IgD-negative memory B cell (primary cell): ENCODE measurements at regions not wholly inside any gene's neighbourhood (a gene's known extent, or its start where the extent isn't known, plus 50 kb on each side); places are given as distances from the start of the nearest gene placed in this dataset.
"Not testable (repeated sequence)": the region's sequence is repeated elsewhere in the genome, so short reads cannot be mapped to it uniquely, and the experiment has no call there.

ENCODE experiments used
- H3K27ac Mint-ChIP-seq, 3 donors: one replicate each; pipeline ENCODE4 v1.8.0; 2020 to 2022; ENCODE audit warnings: mild to moderate bottlenecking in 3 of 3, mixed read lengths in 3 of 3, moderate library complexity in 1 of 3
- H3K27me3 Mint-ChIP-seq: one replicate; pipeline ENCODE4 v1.8.0; 2021; ENCODE audit warnings: mixed read lengths
- H3K36me3 Mint-ChIP-seq: one replicate; pipeline ENCODE4 v1.8.0; 2020; ENCODE audit warnings: mild to moderate bottlenecking, mixed read lengths
- H3K4me1 Mint-ChIP-seq, 3 donors: one replicate each; pipeline ENCODE4 v1.8.0; 2020 to 2022; ENCODE audit warnings: mixed read lengths in 3 of 3, mild to moderate bottlenecking in 1 of 3
- H3K4me3 Mint-ChIP-seq, 4 donors: one replicate each; pipeline ENCODE4 v1.8.0; 2020 to 2022; ENCODE audit warnings: mild to moderate bottlenecking in 4 of 4, mixed read lengths in 4 of 4, moderate library complexity in 3 of 4
- H3K9me3 Mint-ChIP-seq, 3 donors: one replicate each; pipeline ENCODE4 v1.8.0; 2020 to 2021; ENCODE audit warnings: mixed read lengths in 3 of 3, mild to moderate bottlenecking in 1 of 3

- no peaks in the 10 kb centered on the region for H3K27me3 Mint-ChIP-seq
- H3K4me1 Mint-ChIP-seq: no peaks in the 10 kb centered on the region
- H3K9me3 Mint-ChIP-seq: no peaks in the 10 kb centered on the region
- no peak overlapping the region for H3K27ac Mint-ChIP-seq
- H3K36me3 Mint-ChIP-seq: no peaks in the 10 kb centered on the region
- no peak overlapping the region for H3K4me3 Mint-ChIP-seq
These were observed 831.7 kb upstream of the SPRY2 start for GRCh38 chr13:81172603-81173002.

GRCh38 chr13:81171065-81171647 lies 830.2 kb upstream of the SPRY2 start:
- peaks cover 4 to 8% (median 6%) of the 10 kb centered on the region in 3 donors for H3K9me3 Mint-ChIP-seq
- no peaks in the 10 kb centered on the region for H3K27me3 Mint-ChIP-seq
- no peak overlapping the region for H3K27ac Mint-ChIP-seq
- H3K4me3 Mint-ChIP-seq: no peak overlapping the region
- H3K36me3 Mint-ChIP-seq: no peaks in the 10 kb centered on the region
- no peaks in the 10 kb centered on the region for H3K4me1 Mint-ChIP-seq

DNA sequence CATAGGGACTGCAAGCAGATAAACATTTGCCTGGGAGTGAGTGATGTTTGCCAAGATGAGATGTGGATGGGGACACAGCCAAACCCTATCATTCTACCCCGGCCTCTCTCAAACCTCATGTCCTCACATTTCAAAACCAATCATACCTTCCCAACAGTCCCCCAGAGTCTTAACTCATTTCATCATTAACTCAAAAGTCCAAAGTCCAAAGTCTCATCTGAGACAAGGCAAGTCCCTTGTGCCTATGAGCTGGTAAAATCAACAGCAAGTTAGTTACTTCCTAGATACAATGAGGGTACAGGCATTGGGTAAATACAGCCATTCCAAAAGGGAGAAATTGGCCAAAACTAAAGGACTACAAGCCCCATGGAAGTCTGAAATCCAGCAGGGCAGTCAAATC lies 822.9 kb upstream of the SPRY2 start:
- H3K4me1 Mint-ChIP-seq, H3K4me3 Mint-ChIP-seq, H3K36me3 Mint-ChIP-seq, H3K27me3 Mint-ChIP-seq, H3K27ac Mint-ChIP-seq: not testable (repeated sequence)
- peaks cover 7 to 14% (median 11%) of the 10 kb centered on the region in 3 donors for H3K9me3 Mint-ChIP-seq

GRCh38 chr13:81153478-81153877 lies 812.6 kb upstream of the SPRY2 start:
- H3K27ac Mint-ChIP-seq: no peak overlapping the region
- H3K9me3 Mint-ChIP-seq: peaks cover 0 to 2% (median 0%) of the 10 kb centered on the region in 3 donors
- no peak overlapping the region for H3K4me3 Mint-ChIP-seq
- H3K36me3 Mint-ChIP-seq: no peaks in the 10 kb centered on the region
- H3K4me1 Mint-ChIP-seq: no peaks in the 10 kb centered on the region
- H3K27me3 Mint-ChIP-seq: no peaks in the 10 kb centered on the region

- H3K9me3 Mint-ChIP-seq: peaks cover 0 to 8% (median 5%) of the 10 kb centered on the region in 3 donors
- no peaks in the 10 kb centered on the region for H3K27me3 Mint-ChIP-seq
- H3K4me1 Mint-ChIP-seq: no peaks in the 10 kb centered on the region
- no peaks in the 10 kb centered on the region for H3K36me3 Mint-ChIP-seq
- H3K4me3 Mint-ChIP-seq: no peak overlapping the region
- no peak overlapping the region for H3K27ac Mint-ChIP-seq
These were observed 807.9 kb upstream of the SPRY2 start for GRCh38 chr13:81148822-81149221.

DNA sequence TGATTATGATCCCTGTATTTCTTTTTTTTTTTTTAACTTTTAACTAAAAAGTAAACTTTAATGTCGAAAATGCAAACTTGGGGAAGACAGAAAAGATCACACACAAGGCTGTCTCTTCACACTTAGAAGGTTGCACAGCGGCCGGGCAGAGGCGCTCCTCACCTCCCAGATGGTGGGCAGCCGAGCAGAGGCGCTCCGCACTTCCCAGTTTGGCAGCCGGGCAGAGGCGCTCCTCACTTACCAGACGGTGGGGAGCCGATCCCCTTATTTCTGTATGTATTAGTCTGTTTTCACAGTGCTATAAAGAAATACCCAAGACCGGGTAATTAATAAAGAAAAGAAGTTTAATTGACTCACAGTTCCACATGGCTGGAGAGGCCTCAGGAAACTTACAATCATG lies 805.6 kb upstream of the SPRY2 start:
- H3K36me3 Mint-ChIP-seq, H3K9me3 Mint-ChIP-seq, H3K4me1 Mint-ChIP-seq, H3K27ac Mint-ChIP-seq, H3K27me3 Mint-ChIP-seq, H3K4me3 Mint-ChIP-seq: not testable (repeated sequence)

GRCh38 chr13:81142306-81142999 lies 801.5 kb upstream of the SPRY2 start:
- H3K36me3 Mint-ChIP-seq: no peaks in the 10 kb centered on the region
- H3K27ac Mint-ChIP-seq: no peak overlapping the region
- H3K27me3 Mint-ChIP-seq: no peaks in the 10 kb centered on the region
- peaks cover 0 to 6% (median 5%) of the 10 kb centered on the region in 3 donors for H3K9me3 Mint-ChIP-seq
- no peak overlapping the region for H3K4me3 Mint-ChIP-seq
- no peaks in the 10 kb centered on the region for H3K4me1 Mint-ChIP-seq

DNA sequence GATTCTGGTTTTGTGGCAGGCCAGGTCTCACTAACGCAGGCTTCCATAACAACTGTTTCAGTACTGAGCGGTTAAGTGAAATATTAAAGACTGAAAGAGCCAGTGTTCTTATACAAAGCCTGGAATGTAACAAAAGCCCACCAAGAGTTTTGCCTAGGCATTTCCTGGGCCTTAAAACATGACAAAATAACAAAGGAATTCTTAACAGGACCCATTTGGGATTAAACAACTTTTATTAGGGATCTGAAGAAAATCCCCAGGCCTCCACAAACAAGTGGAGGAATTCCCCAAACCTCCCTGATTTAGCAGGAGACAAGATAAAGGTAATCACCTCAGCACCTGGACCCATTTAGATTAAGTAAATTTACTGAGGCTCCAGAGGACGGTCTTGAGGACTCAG lies 799.7 kb upstream of the SPRY2 start:
- Mint-ChIP-seq H3K4me3 (no peak overlapping the region), H3K36me3 (no peaks in the 10 kb centered on the region), H3K27me3 (no peaks in the 10 kb centered on the region), H3K9me3 (peaks cover 0 to 2% (median 0%) of the 10 kb centered on the region in 3 donors), H3K4me1 (no peaks in the 10 kb centered on the region), H3K27ac (no peak overlapping the region)

GRCh38 chr13:81139987-81140386 lies 799.1 kb upstream of the SPRY2 start:
- Mint-ChIP-seq H3K27ac (no peak overlapping the region), H3K27me3 (no peaks in the 10 kb centered on the region), H3K36me3 (no peaks in the 10 kb centered on the region), H3K9me3 (peaks cover 0 to 2% (median 0%) of the 10 kb centered on the region in 3 donors), H3K4me3 (no peak overlapping the region), H3K4me1 (no peaks in the 10 kb centered on the region)

- H3K9me3 Mint-ChIP-seq: peaks cover 0 to 2% (median 0%) of the 10 kb centered on the region in 3 donors
- H3K27me3 Mint-ChIP-seq: no peaks in the 10 kb centered on the region
- no peak overlapping the region for H3K4me3 Mint-ChIP-seq
- H3K4me1 Mint-ChIP-seq: no peaks in the 10 kb centered on the region
- no peaks in the 10 kb centered on the region for H3K36me3 Mint-ChIP-seq
- no peak overlapping the region for H3K27ac Mint-ChIP-seq
These were observed 797.5 kb upstream of the SPRY2 start for GRCh38 chr13:81138353-81138980.

GRCh38 chr13:81133066-81133465 lies 792.1 kb upstream of the SPRY2 start:
- no peaks in the 10 kb centered on the region for H3K4me1 Mint-ChIP-seq

DNA sequence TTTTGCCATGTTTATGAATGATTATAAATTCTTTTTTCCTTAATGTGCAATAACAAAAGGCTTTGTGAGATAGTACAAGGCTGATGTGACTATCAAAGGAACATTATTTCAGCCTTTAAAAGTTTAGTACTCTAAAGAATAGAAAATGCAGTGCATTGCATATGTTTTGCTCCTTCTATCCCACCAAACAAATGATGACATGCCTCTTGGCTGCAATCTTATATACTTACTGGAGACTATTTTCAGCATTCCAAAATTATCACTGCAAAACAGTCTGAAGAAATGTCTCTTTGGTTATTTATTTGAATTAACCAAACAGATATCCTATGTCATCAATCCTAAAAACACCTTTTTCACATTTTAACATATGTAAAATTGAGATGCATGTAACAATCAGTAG lies 776.5 kb upstream of the SPRY2 start:
- Mint-ChIP-seq H3K27me3 (no peaks in the 10 kb centered on the region), H3K36me3 (peaks cover 1% of the 10 kb centered on the region), H3K27ac (no peak overlapping the region), H3K4me3 (no peak overlapping the region), H3K4me1 (peaks cover 0 to 1% (median 0%) of the 10 kb centered on the region in 3 donors), H3K9me3 (no peaks in the 10 kb centered on the region)

More at GRCh38 chr13:81133066-81133465, 792.1 kb upstream of the SPRY2 start:
- Mint-ChIP-seq H3K36me3 (no peaks in the 10 kb centered on the region), H3K4me3 (no peak overlapping the region), H3K27ac (no peak overlapping the region), H3K9me3 (peaks cover 5 to 23% (median 6%) of the 10 kb centered on the region in 3 donors), H3K27me3 (no peaks in the 10 kb centered on the region)

GRCh38 chr13:81116461-81117282 lies 775.7 kb upstream of the SPRY2 start:
- peaks cover 0 to 1% (median 0%) of the 10 kb centered on the region in 3 donors for H3K4me1 Mint-ChIP-seq
- H3K9me3 Mint-ChIP-seq: no peaks in the 10 kb centered on the region
- H3K4me3 Mint-ChIP-seq: peak overlapping the region in 2 of 4 donors; percentile 12 to 49
- H3K36me3 Mint-ChIP-seq: peaks cover 1% of the 10 kb centered on the region
- no peak overlapping the region for H3K27ac Mint-ChIP-seq
- H3K27me3 Mint-ChIP-seq: no peaks in the 10 kb centered on the region

DNA sequence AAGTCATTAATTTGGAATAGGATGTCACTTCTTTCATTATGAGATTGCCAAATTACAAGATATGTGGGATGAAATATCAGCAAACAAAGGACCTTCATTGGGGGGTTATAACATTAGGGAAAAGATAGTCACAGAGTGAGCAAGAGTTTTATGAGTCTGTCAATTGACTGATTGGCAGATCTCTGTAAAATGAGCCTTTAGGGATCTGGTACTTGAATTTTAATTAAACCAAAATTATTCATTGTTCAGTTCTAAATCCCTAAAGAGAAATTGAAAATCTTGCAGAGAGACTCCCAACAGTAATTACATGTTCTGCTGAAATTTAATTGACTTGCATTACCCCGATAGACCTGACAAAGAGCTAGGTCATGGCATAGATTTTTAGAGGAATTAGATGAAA lies 768.1 kb upstream of the SPRY2 start:
- H3K27me3 Mint-ChIP-seq: no peaks in the 10 kb centered on the region
- no peak overlapping the region for H3K4me3 Mint-ChIP-seq
- no peaks in the 10 kb centered on the region for H3K4me1 Mint-ChIP-seq
- H3K36me3 Mint-ChIP-seq: no peaks in the 10 kb centered on the region
- peaks cover 0 to 3% (median 1%) of the 10 kb centered on the region in 3 donors for H3K9me3 Mint-ChIP-seq
- no peak overlapping the region for H3K27ac Mint-ChIP-seq

DNA sequence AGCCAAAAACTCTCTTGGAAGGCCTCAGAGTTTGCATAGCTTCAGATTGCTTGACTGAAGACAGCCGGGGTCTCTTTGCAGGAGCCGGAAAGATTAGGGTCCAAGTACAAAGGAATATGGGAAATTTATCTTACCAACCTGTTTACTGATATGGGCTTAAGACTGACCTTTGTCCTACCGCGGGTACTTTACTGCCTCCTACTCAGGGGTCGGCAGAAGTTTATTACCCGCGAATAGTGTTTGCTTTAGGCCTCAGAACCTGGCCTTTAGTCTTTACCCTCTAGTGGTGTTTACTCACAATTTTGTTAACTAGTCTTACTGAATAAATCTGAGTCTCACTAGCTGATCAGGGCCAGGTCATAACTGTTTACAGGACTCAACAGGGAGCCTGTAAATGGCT lies 765.4 kb upstream of the SPRY2 start:
- H3K4me3 Mint-ChIP-seq: no peak overlapping the region
- no peaks in the 10 kb centered on the region for H3K36me3 Mint-ChIP-seq
- H3K27me3 Mint-ChIP-seq: no peaks in the 10 kb centered on the region
- peak overlapping the region in 1 of 3 donors; percentile 82 for H3K27ac Mint-ChIP-seq
- H3K4me1 Mint-ChIP-seq: no peaks in the 10 kb centered on the region
- peaks cover 0 to 3% (median 1%) of the 10 kb centered on the region in 3 donors for H3K9me3 Mint-ChIP-seq
